GM12878 (cell line): ENCODE measurements at regions not wholly inside any gene's neighbourhood (a gene's known extent, or its start where the extent isn't known, plus 50 kb on each side); places are given as distances from the start of the nearest gene placed in this dataset.

Source experiments
- ATAC-seq: fragments of 200-7000 bp; cut with Tn5 transposase; 3 replicates; pipeline ENCODE4 v1.9.1; 2020; ENCODE audit warnings: mild to moderate bottlenecking, moderate library complexity
- BruUV-seq: library from RNA; stranded (reverse); fragments of 400-500 nt; replicated peaks from 2 replicates; lab custom pipeline; 2021; lab: Mats Ljungman, UMichigan
- CTCF ChIA-PET: fragments of 300-600 bp; sonication (Branson Sonifier 250); formaldehyde crosslinking; extraction: SDS; loops from one replicate; lab custom pipeline; 2021; ENCODE audit warnings: inconsistent platforms; lab: Yijun Ruan, JAX
- POLR2A ChIA-PET: fragments of 350-600 bp; formaldehyde crosslinking; extraction: SDS; loops from one replicate; lab custom pipeline; 2021; ENCODE audit warnings: inconsistent platforms; lab: Charles Lee
- RAD21 ChIA-PET: fragments of 300-600 bp; sonication (Branson Sonifier 250); formaldehyde crosslinking; loops from one replicate; lab custom pipeline; 2023; ENCODE audit warnings: antibody characterized with exemption; ENCODE audit not compliant: unreplicated experiment; lab: Charles Lee
- SMC1A ChIA-PET: fragments of 300-600 bp; sonication (Branson Sonifier 250); formaldehyde crosslinking; loops from one replicate; lab custom pipeline; 2023; ENCODE audit not compliant: unreplicated experiment, uncharacterized antibody; lab: Charles Lee
- DNase-seq: peaks from one replicate; pipeline ENCODE4 v3.0.0-alpha.2; 2011; ENCODE audit warnings: low read depth, low spot score
- FAIRE-seq: peaks from 3 replicates; lab custom pipeline; 2011; peaks lifted over from hg19 to GRCh38; lab: Jason Lieb, UNC
- H2AFZ ChIP-seq: 2 replicates; pipeline ENCODE4 v1.6.0; 2011; ENCODE audit warnings: low read depth, low read length, control low read depth; ENCODE audit not compliant: control insufficient read depth
- H3K27ac ChIP-seq: 2 replicates; pipeline ENCODE4 v1.5.1; 2011; ENCODE audit warnings: control low read depth; ENCODE audit not compliant: control insufficient read depth, insufficient read depth
- H3K27me3 ChIP-seq, 2 experiments: replicated peaks in 1 of 2; 2 replicates each; pipeline versions ENCODE4 v1.6.0 to v1.6.1; 2011; ENCODE audit warnings: low read length in 1 of 2; ENCODE audit not compliant: control insufficient read depth in 2 of 2, insufficient read depth in 2 of 2
- H3K36me3 ChIP-seq, 2 experiments: 2 replicates each; pipeline ENCODE4 v1.5.1; 2011; ENCODE audit warnings: low read length in 1 of 2; ENCODE audit not compliant: control insufficient read depth in 2 of 2, insufficient read depth in 2 of 2
- H3K4me1 ChIP-seq: 2 replicates; pipeline ENCODE4 v1.6.1; 2011; ENCODE audit warnings: mild to moderate bottlenecking, low read length, moderate library complexity, mixed read lengths; ENCODE audit not compliant: control insufficient read depth, insufficient read depth
- H3K4me2 ChIP-seq: 2 replicates; pipeline ENCODE4 v1.6.0; 2011; ENCODE audit warnings: control low read depth; ENCODE audit not compliant: control insufficient read depth, insufficient read depth
- H3K4me3 ChIP-seq: fragments of 200-600 bp; sonication (generic); 2 replicates; pipeline ENCODE4 v1.5.1; 2016
- H3K79me2 ChIP-seq: 2 replicates; pipeline ENCODE4 v1.6.0; 2011; ENCODE audit warnings: low read length; ENCODE audit not compliant: control insufficient read depth, insufficient read depth
- H3K9ac ChIP-seq: 2 replicates; pipeline ENCODE4 v1.8.0; 2011; ENCODE audit warnings: low read length, control low read depth, mixed read lengths; ENCODE audit not compliant: control insufficient read depth, insufficient read depth
- H3K9me3 ChIP-seq: replicated peaks from 3 replicates; pipeline ENCODE4 v1.5.1; 2011; ENCODE audit warnings: mild to moderate bottlenecking, low read length; ENCODE audit not compliant: control insufficient read depth, insufficient read depth
- H4K20me1 ChIP-seq: 2 replicates; pipeline ENCODE4 v1.6.0; 2011; ENCODE audit not compliant: control insufficient read depth, insufficient read depth
- BMI1 ChIP-seq: fragments of 450-650 bp; IDR thresholded peaks from 2 replicates; pipeline ENCODE4 v1.6.1; 2016; ENCODE audit warnings: mild to moderate bottlenecking, moderate library complexity, borderline replicate concordance
- DPF2 ChIP-seq: fragments of 450-650 bp; IDR thresholded peaks from 2 replicates; pipeline ENCODE4 v1.6.1; 2017; ENCODE audit warnings: mild to moderate bottlenecking
- E2F8 ChIP-seq: fragments of 450-650 bp; IDR thresholded peaks from 2 replicates; pipeline ENCODE4 v1.6.1; 2018; ENCODE audit warnings: mild to moderate bottlenecking, low read depth, moderate library complexity; ENCODE audit not compliant: partially characterized antibody
- FOS ChIP-seq: IDR thresholded peaks from 3 replicates; pipeline ENCODE4 v1.6.1; 2011; ENCODE audit warnings: borderline replicate concordance; ENCODE audit not compliant: insufficient read length; ENCODE audit errors: extremely low read depth
- FOXM1 ChIP-seq: IDR thresholded peaks from 2 replicates; pipeline ENCODE4 v1.6.1; 2012; ENCODE audit warnings: low read depth, mild to moderate bottlenecking, inconsistent platforms, low read length, moderate library complexity
- GABPA ChIP-seq: IDR thresholded peaks from 2 replicates; pipeline ENCODE4 v1.6.1; 2014; ENCODE audit warnings: antibody characterized with exemption, low read depth, mild to moderate bottlenecking, inconsistent platforms
- IRF5 ChIP-seq: fragments of 450-650 bp; IDR thresholded peaks from 2 replicates; pipeline ENCODE4 v1.6.1; 2017; ENCODE audit warnings: borderline replicate concordance
- JUNB ChIP-seq: IDR thresholded peaks from 2 replicates; pipeline ENCODE4 v1.6.1; 2016; ENCODE audit warnings: antibody characterized with exemption, mild to moderate bottlenecking
- LARP7 ChIP-seq: fragments of 450-650 bp; IDR thresholded peaks from 2 replicates; pipeline ENCODE4 v1.6.1; 2017; ENCODE audit warnings: mild to moderate bottlenecking
- NR2F1 ChIP-seq: fragments of 450-650 bp; conservative IDR thresholded peaks from 2 replicates; pipeline ENCODE4 v1.6.1; 2017; ENCODE audit warnings: mild to moderate bottlenecking
- SIN3A ChIP-seq: IDR thresholded peaks from 2 replicates; pipeline ENCODE4 v1.6.1; 2012; ENCODE audit warnings: low read depth, low read length, improper control_type of control experiment
- SIX5 ChIP-seq: IDR thresholded peaks from 2 replicates; pipeline ENCODE4 v1.6.1; 2011; ENCODE audit warnings: mild to moderate bottlenecking, low read depth, low read length, moderate library complexity; ENCODE audit not compliant: severe bottlenecking
- ZNF24 ChIP-seq: fragments of 450-650 bp; IDR thresholded peaks from 2 replicates; pipeline ENCODE4 v1.6.1; 2017; ENCODE audit warnings: antibody characterized with exemption, mild to moderate bottlenecking
- ZNF274 ChIP-seq: IDR thresholded peaks from one replicate; pipeline ENCODE4 v1.8.0; 2011; ENCODE audit not compliant: insufficient read length, insufficient read depth
- ZSCAN29 ChIP-seq: fragments of 450-650 bp; IDR thresholded peaks from 2 replicates; pipeline ENCODE4 v1.6.1; 2017; ENCODE audit warnings: mild to moderate bottlenecking, moderate library complexity
- WGBS: methylation state at CpG from one replicate; pipeline ENCODE4 v1.1.6; 2016; ENCODE audit warnings: low lambda C conversion rate; ENCODE audit not compliant: insufficient replicate concordance, insufficient coverage; ENCODE audit errors: missing lambda C conversion rate; 5-methylcytosine and 5-hydroxymethylcytosine counted together
- in situ Hi-C: fragments of 300-500 bp; cut with MboI; formaldehyde crosslinking; loops from 9 replicates; pipeline ENCODE4 v1.14.3; 2018; ENCODE audit warnings: mixed read lengths
- intact Hi-C: fragments of 100-400 bp; cut with micrococcal nuclease; formaldehyde crosslinking; loops from one replicate; pipeline ENCODE4 v1.14.2; 2022; ENCODE audit not compliant: unreplicated experiment
- TF ChIP-seq, protein P1 (sequence below): fragments of 450-650 bp; IDR thresholded peaks from 2 replicates; pipeline ENCODE4 v1.6.1; 2014; ENCODE audit warnings: mild to moderate bottlenecking

DNA sequence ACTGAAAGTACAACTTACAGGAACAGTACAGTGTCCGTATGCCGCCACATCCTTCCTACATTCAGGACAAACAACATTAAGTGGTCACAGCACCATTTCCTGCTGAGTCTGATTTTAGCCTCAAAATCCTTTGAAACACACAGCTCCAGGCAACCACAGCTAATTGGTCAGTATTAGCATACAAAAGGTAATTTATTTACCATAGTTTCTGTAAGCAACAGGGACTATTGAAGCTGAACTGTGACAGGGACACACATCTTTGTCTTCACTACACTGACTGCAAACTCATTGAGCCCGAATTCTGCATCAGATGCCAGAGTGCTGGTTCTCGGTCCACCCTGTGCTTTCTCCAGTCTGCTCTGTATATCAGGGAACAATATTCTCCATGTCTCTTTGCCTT, 151.8 kb downstream of the ST6GAL2 start:
- Histone ChIP-seq H2AFZ (no peak overlapping the region), H3K9ac (no peak overlapping the region), H3K4me3 (no peak overlapping the region), H3K36me3 (no peaks in the 10 kb centered on the region), H3K27me3 (no peaks in the 10 kb centered on the region), H3K4me2 (no peak overlapping the region), H4K20me1 (no peaks in the 10 kb centered on the region), H3K9me3 (no peaks in the 10 kb centered on the region), H3K27ac (no peak overlapping the region), H3K79me2 (no peaks in the 10 kb centered on the region), H3K4me1 (no peaks in the 10 kb centered on the region)
- TF ChIP-seq FOS: no peak
- no peak for TF ChIP-seq ZNF24
- ChIA-PET POLR2A (no interaction called here), CTCF (no interaction called here), RAD21 (no interaction called here), SMC1A (no interaction called here)
- ATAC-seq (no peak), DNase-seq (no peak), FAIRE-seq (no peak)
- intact Hi-C loops (no loop called here), in situ Hi-C loops (no loop called here)
- 34% methylated on average over 4 of the region's 4 CpGs for WGBS
- no TSS peak for BruUV-seq

- in situ Hi-C loops (no loop called here), intact Hi-C loops (no loop called here)
- H3K4me2 ChIP-seq: no peak overlapping the region
- H3K27ac ChIP-seq: no peak overlapping the region
- no peaks in the 10 kb centered on the region for H4K20me1 ChIP-seq
- SMC1A ChIA-PET: no interaction called here
- RAD21 ChIA-PET: no interaction called here
- POLR2A ChIA-PET: no interaction called here
- no peaks in the 10 kb centered on the region for H3K27me3 ChIP-seq
- ATAC-seq (no peak), FAIRE-seq (no peak), DNase-seq (no peak)
- H3K9me3 ChIP-seq: no peaks in the 10 kb centered on the region
- CTCF ChIA-PET: no interaction called here
- no peaks in the 10 kb centered on the region for H3K79me2 ChIP-seq
- no TSS peak for BruUV-seq
- H3K4me3 ChIP-seq: no peak overlapping the region
- no peak overlapping the region for H2AFZ ChIP-seq
- H3K36me3 ChIP-seq: no peaks in the 10 kb centered on the region
- no peak overlapping the region for H3K9ac ChIP-seq
- whole genome bisulfite sequencing: 35% methylated on average over 5 of the region's 5 CpGs
- no peaks in the 10 kb centered on the region for H3K4me1 ChIP-seq
- TF ChIP-seq IRF5 (no peak), SIX5 (no peak), BMI1 (no peak), JUNB (no peak), FOXM1 (no peak), LARP7 (no peak), E2F8 (no peak), ZNF274 (no peak), SIN3A (no peak), NR2F1 (no peak), DPF2 (no peak), ZSCAN29 (no peak), GABPA (no peak)
- TF ChIP-seq, protein P1, sequence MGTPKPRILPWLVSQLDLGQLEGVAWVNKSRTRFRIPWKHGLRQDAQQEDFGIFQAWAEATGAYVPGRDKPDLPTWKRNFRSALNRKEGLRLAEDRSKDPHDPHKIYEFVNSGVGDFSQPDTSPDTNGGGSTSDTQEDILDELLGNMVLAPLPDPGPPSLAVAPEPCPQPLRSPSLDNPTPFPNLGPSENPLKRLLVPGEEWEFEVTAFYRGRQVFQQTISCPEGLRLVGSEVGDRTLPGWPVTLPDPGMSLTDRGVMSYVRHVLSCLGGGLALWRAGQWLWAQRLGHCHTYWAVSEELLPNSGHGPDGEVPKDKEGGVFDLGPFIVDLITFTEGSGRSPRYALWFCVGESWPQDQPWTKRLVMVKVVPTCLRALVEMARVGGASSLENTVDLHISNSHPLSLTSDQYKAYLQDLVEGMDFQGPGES: no peak
These were observed 150.2 kb downstream of the ST6GAL2 start for GRCh38 chr2:106735807-106736206.
